Tibial nerve (tissue), 4 donors: ENCODE measurements at regions not wholly inside any gene's neighbourhood (a gene's known extent, or its start where the extent isn't known, plus 50 kb on each side); places are given as distances from the start of the nearest gene placed in this dataset.

ENCODE experiments used
- DNase-seq, 2 donors: peaks; one replicate each; pipeline ENCODE4 v3.0.0-alpha.2; 2019; ENCODE audit warnings: low spot score in 2 of 2
- H3K27ac ChIP-seq, 4 donors: fragments of 200-600 bp; sonication (generic) in 3 of 4; one replicate each; pipeline ENCODE4 v1.5.1; 2017 to 2019; ENCODE audit warnings: mild to moderate bottlenecking in 1 of 4
- H3K27me3 ChIP-seq, 2 donors: fragments of 200-600 bp; sonication (generic) in 1 of 2; one replicate each; pipeline versions ENCODE4 v1.5.1 to v1.6.0; 2017 to 2019
- H3K36me3 ChIP-seq, 3 donors: fragments of 200-600 bp; sonication (generic); one replicate each; pipeline ENCODE4 v1.5.1; 2018 to 2019
- H3K4me1 ChIP-seq, 4 donors: fragments of 200-600 bp; sonication (generic) in 3 of 4; one replicate each; pipeline ENCODE4 v1.5.1; 2017 to 2019
- H3K4me3 ChIP-seq, 4 donors: fragments of 200-600 bp; sonication (generic) in 3 of 4; one replicate each; pipeline ENCODE4 v1.5.1; 2017 to 2019; ENCODE audit warnings: mild to moderate bottlenecking in 1 of 4, moderate library complexity in 1 of 4
- H3K9me3 ChIP-seq, 4 donors: fragments of 200-600 bp; sonication (generic) in 3 of 4; one replicate each; pipeline ENCODE4 v1.5.1; 2017 to 2019
- CTCF ChIP-seq, 5 experiments: fragments of 200-600 bp in 3 of 5; fragments of 450-650 bp in 2 of 5; sonication (generic) in 3 of 5; IDR thresholded peaks; one replicate each; pipeline ENCODE4 v1.5.1; 2016 to 2019; ENCODE audit warnings: antibody characterized with exemption in 5 of 5, mild to moderate bottlenecking in 3 of 5, moderate library complexity in 2 of 5
- EP300 ChIP-seq, 2 donors: sonication (generic); formaldehyde crosslinking; IDR thresholded peaks; one replicate each; pipeline ENCODE4 v1.6.1; 2017; ENCODE audit warnings: antibody characterized with exemption in 2 of 2, mild to moderate bottlenecking in 1 of 2
- POLR2A ChIP-seq, 2 donors: fragments of 450-650 bp; IDR thresholded peaks; one replicate each; pipeline ENCODE4 v1.6.1; 2017; ENCODE audit warnings: antibody characterized with exemption in 2 of 2, mild to moderate bottlenecking in 2 of 2, moderate library complexity in 2 of 2
- WGBS, 2 donors: methylation state at CpG; one replicate each; pipeline ENCODE4 v1.1.5; 2018; 5-methylcytosine and 5-hydroxymethylcytosine counted together

GRCh38 chr2:226643030-226643945 is 156.3 kb downstream of the IRS1 start:
- Histone ChIP-seq H3K4me3 (no peak overlapping the region), H3K36me3 (no peaks in the 10 kb centered on the region), H3K27ac (no peak overlapping the region), H3K4me1 (no peaks in the 10 kb centered on the region), H3K9me3 (peaks cover 0 to 13% (median 0%) of the 10 kb centered on the region in 4 donors), H3K27me3 (no peaks in the 10 kb centered on the region)
- DNase-seq = no peak
- WGBS, 2 donors = 79 to 85% methylated on average over 6 of the region's 6 CpGs
- no peak for TF ChIP-seq POLR2A (IDR thresholded peaks at IDR 0.05)
- TF ChIP-seq EP300 (IDR thresholded peaks at IDR 0.05) = no peak
- TF ChIP-seq CTCF (IDR thresholded peaks at IDR 0.05) = no peak

- Histone ChIP-seq H3K27me3 (no peaks in the 10 kb centered on the region), H3K27ac (no peak overlapping the region), H3K4me3 (no peak overlapping the region), H3K36me3 (no peaks in the 10 kb centered on the region), H3K4me1 (no peaks in the 10 kb centered on the region), H3K9me3 (peaks cover 0 to 13% (median 0%) of the 10 kb centered on the region in 4 donors)
- 90 to 100% methylated on average over 1 of the region's 1 CpG for WGBS, 2 donors
- TF ChIP-seq CTCF (IDR thresholded peaks at IDR 0.05) = no peak
- no peak for TF ChIP-seq EP300 (IDR thresholded peaks at IDR 0.05)
- TF ChIP-seq POLR2A (IDR thresholded peaks at IDR 0.05) = no peak
- DNase-seq = no peak
Observed at GRCh38 chr2:226641008-226641407, 158.6 kb downstream of the IRS1 start.

GRCh38 chr2:226640501-226640900 is 159.1 kb downstream of the IRS1 start:
- no peaks in the 10 kb centered on the region for H3K4me1 ChIP-seq
- no peak overlapping the region for H3K4me3 ChIP-seq
- H3K36me3 ChIP-seq = no peaks in the 10 kb centered on the region
- peaks cover 0 to 13% (median 0%) of the 10 kb centered on the region in 4 donors for H3K9me3 ChIP-seq
- TF ChIP-seq EP300 (IDR thresholded peaks at IDR 0.05) (no peak), POLR2A (IDR thresholded peaks at IDR 0.05) (no peak), CTCF (IDR thresholded peaks at IDR 0.05) (no peak)
- no peak for DNase-seq
- 95 to 98% methylated on average over 3 of the region's 3 CpGs for WGBS, 2 donors
- no peak overlapping the region for H3K27ac ChIP-seq
- H3K27me3 ChIP-seq = no peaks in the 10 kb centered on the region

GRCh38 chr2:226639550-226639949 is 160.1 kb downstream of the IRS1 start:
- TF ChIP-seq EP300 (IDR thresholded peaks at IDR 0.05) (no peak), POLR2A (IDR thresholded peaks at IDR 0.05) (no peak), CTCF (IDR thresholded peaks at IDR 0.05) (no peak)
- no peaks in the 10 kb centered on the region for H3K4me1 ChIP-seq
- H3K4me3 ChIP-seq = no peak overlapping the region
- no peak for DNase-seq
- no peak overlapping the region for H3K27ac ChIP-seq
- no peaks in the 10 kb centered on the region for H3K36me3 ChIP-seq
- WGBS, 2 donors = 96 to 100% methylated on average over 2 of the region's 2 CpGs
- H3K27me3 ChIP-seq = no peaks in the 10 kb centered on the region
- H3K9me3 ChIP-seq = peaks cover 0 to 13% (median 0%) of the 10 kb centered on the region in 4 donors

- no peaks in the 10 kb centered on the region for H3K36me3 ChIP-seq
- no peak overlapping the region for H3K27ac ChIP-seq
- DNase-seq = no peak
- 82 to 88% methylated on average over 9 of the region's 9 CpGs for WGBS, 2 donors
- H3K27me3 ChIP-seq = no peaks in the 10 kb centered on the region
- H3K4me1 ChIP-seq = no peaks in the 10 kb centered on the region
- H3K9me3 ChIP-seq = peaks cover 0 to 13% (median 0%) of the 10 kb centered on the region in 4 donors
- H3K4me3 ChIP-seq = no peak overlapping the region
- no peak for TF ChIP-seq EP300 (IDR thresholded peaks at IDR 0.05)
- no peak for TF ChIP-seq CTCF (IDR thresholded peaks at IDR 0.05)
- no peak for TF ChIP-seq POLR2A (IDR thresholded peaks at IDR 0.05)
Observed at GRCh38 chr2:226638576-226638975, 161.0 kb downstream of the IRS1 start.
